Right hindlimb (tissue), 1 donor: ENCODE measurements at regions not wholly inside any gene's neighbourhood (a gene's known extent, or its start where the extent isn't known, plus 50 kb on each side); places are given as distances from the start of the nearest gene placed in this dataset.

Experiments used
- DNase-seq: peaks from one replicate; pipeline ENCODE4 v3.0.0-alpha.2; 2018

DNA sequence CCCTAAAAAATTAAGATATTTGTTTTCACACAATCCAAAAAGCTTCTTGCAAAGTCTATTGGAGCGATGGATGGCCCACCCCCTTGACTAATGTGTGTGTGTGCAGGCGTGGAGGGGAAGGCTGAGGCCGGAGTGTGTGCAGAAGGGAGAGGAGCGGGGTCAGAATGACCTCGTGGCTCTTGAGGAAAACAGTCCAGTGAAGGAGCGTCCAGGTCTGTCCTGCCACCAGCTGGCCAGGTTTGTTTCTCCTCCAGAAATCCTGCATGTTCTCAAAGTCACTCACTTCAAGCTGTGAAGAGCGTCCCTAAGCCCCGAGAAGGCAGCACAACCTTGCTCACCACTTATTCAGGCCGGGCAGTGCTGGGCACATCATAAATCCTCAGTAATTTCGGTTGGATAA lies 69.5 kb upstream of the SSX2IP start:
- no peak for DNase-seq

DNA sequence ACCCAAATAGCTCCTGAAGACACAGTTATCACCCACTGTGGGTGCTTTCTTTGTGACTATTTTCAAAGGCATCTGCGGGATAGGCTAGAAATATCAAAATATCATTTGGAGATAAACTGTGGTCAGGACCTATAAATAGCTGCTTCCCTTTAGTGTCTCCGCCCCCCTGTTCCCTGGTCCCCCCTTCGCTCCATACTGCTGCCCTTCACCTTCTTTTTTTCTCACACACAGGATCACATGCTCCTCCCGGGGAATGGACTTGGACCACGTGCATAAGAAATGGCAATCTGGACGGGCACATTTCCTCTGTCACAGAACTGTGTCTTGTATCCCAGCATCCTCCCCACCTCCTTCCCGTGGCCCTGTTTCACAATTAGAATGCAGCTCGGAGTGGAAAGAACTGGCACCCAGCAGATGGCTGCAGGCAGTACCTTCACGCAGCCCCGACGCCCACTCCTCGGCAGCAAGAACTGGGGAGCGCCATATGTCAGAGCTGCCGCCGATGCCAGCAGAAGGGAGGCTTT lies 68.8 kb upstream of the SSX2IP start:
- no peak for DNase-seq

DNA sequence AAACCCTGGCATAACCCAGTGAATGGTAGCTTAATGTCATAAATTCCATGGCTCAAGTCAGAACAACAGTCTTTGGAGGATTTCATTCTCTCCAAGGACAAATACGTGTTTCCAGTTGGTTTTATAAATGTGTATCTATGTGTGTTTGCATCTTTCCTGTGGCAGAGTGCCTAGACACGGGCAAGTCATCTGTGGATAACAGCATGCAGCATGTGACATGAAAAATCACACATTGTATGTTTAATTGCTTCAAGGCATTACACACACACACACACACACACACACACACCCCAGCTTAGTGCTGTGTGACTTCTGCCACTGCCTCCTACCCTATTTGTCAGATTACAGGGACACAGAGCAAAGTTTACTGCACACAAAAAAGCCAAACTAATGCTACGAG lies 68.2 kb upstream of the SSX2IP start:
- DNase-seq, result no peak

DNA sequence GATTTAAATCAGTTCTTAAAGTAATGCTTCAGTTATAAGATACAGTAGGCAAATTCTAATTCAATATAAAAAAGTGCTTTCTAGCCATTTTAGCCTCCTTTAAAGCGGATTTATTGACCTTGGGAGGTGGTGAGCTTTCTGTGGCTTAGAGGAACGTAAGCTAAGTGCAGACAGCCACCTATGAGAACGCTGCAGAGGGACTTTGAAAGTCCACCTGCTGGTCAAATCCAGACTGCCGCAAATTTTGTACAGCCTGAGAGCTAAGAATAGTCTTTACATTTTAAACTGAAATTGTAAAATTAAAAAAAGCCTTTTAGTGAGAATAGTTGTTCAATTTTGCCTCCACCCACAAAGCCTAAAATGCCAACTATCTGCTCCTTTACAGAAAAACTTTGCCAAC lies 67.0 kb upstream of the SSX2IP start:
- DNase-seq, result no peak

DNA sequence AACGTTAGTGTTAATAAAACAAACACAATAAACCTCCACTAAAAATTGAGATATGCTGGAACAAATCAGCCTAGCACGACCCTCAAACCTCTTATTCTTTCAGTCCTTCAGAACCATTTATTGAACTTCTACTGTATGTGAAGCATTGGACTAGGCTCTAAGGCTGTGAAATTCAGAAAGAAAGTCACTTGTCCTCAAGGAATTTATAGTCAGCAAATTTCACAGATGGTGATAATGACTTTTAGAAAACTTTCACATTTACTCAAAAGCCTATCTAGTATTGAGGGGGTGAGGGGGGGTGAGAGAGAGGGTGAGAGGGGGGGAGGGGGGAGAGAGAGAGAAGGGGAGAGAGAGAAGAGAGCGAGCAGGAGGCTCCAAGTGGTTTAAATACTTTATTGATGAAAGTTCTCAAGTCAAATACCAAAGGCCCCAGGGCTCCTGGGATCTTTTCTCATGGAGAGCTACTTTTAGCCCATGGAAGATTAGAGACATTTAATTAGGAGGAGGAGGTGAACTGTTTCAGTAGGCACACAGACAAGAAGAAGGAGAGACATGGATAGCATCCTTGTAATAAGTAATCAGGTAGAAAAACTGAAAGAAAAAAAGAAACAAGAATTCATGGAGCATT lies 66.3 kb upstream of the SSX2IP start:
- DNase-seq, result no peak

DNA sequence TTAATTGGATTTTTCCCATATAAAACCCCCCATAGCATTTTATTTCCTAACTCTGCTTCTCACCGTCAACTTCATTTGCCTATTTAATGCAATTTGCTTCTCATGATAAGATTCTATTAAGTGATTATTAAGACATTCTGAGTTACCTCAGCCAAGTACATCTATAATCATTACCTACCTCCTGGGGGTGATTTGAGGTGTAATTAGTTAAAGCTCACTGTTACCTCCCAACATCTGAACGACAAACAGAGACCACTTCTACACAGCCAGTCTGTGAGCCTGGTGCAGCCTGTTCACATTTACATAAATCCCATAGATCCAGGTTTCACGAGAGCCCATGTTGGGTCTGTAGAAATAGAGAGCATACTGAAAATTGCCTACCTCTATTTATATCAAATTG lies 65.7 kb upstream of the SSX2IP start:
- DNase-seq, result no peak

DNA sequence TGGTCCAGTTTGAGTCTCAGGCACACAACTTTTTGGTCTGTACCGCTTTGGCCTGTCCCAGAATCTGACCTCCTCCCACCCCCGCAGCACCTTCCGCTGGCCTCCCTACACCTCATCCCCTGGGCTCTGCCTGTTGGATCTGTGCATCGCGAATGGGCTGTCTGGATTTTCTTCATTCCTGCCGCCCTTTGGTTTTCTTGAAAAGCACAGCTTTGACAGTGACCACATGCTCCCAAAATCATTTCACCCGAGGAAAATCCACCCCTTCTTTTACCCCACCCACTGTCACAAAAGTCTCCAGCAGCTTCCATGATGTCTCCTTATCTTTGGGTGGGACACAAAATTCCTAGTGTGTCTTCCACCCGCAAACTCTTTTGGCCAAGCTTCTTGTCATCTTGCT lies 65.0 kb upstream of the SSX2IP start:
- no peak for DNase-seq

DNA sequence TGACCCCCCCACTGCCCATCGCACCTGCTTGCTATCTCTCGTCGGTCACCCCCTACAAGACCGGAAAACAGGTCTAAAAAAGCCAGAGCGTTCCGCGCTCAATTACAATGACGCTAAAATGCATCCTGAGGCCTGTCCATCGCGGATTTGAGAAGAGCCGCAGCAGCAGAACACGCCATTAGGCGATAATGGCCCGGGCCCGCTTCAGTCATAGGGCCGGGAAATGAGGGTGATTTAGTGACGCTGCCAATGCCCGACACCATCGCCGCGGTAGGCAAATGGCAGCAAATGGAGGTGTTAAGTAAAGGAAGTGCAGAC lies 64.1 kb upstream of the SSX2IP start:
- DNase-seq, result no peak

DNA sequence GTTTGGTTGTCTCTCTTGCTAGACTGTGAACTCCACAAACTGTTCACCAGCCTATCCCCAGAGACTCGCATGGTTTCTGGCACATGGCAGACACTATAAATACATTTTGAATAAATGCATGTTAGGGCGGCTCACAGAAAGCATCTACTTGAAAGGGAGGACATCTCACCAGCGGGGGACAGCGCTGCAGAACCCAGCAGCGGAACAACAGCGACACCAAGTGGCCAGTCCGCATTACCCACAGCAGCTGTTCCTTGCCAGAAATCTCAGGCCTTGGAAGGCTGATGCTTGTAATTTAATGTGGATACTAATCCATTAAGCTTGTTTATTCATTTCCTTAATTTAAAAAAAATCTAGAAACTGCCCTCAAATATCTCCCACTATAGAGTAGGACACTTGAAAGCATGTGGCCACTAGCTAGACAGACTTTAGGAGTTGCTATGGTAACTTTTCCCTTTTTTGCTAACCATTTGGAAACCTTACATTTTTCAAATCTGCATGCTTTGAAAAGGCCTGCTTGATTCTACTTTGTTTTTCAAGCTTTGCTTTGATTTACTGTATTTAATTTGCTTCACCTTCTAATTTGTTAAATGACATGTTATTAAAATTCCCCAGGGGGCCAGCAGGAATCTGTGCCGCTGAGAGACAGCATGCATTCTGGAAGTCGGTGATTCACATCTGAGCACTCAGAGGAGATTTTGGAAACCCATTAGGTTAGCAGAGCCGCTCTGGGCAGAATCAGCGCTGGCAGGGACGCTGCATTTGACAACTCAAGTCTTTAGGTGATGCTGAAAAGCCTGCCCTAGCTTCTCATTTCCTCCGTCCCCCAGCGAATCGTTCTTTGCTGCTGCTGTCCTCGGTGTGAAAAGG lies 63.5 kb upstream of the SSX2IP start:
- peak; percentile 79 for DNase-seq

DNA sequence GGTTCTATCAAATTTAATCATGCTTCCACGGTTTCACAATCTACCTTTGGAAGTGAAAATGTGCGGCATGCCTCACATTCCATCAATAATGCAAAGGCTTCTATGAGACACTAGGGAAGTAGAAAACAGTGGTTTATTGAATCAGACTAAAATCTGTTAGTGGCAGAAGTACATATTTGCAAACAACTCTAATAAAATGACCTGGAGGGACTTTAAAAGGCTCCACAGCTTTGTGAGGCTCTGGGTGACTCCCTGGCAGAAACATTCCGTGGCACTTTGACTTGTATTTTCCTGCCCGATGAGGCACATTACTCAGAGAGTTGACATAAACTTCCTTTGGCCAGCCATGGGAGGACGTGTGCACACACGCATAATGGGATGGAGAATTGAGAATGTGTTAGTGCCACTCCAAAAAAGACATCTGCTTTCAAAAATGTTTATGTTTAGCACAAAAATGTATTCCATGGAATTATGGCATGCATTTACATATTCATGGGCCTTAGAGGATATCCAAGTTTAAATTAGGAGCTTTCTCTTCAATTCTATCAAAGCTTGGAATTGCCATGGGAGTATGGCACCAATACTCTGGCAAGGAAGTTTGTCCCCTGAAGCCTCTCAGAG lies 60.0 kb upstream of the SSX2IP start:
- no peak for DNase-seq

DNA sequence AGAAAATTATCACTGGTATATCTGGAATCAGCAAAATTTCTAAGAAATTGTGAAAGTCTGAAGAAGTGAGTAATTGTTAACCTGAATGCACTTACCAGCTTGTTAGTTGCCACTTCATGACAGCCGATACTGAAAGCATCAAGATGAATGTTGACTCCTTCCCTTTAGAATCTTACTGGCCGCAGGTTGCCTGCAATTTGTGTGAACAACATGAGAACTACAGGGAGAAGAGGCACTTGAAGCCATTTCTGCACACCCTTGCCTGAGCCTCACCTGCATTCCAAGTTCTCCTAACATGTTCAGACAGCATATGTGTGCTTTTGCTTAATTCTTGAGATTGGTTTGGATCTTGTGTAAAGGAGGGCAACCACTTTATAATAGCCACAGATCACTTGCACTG lies 59.2 kb upstream of the SSX2IP start:
- DNase-seq, result no peak

DNA sequence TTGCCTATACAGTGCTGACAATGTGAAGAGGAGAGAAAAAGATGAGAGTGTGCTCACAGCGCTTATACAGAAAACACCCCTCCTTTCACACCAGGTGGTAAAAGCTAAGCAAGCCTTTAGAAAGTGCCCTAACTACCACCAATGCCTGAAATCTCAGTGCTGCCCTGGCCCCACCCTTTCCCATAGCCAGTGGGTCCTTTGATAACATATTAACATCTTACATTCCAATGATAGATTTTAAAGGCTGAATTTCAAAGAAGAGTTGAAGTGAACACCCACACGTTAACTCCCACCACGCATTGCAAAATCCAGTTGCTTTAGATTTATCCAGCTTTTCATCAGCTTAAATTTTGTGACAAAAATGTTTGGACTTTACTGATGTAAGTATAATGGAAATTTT lies 58.1 kb upstream of the SSX2IP start:
- DNase-seq, result no peak

DNA sequence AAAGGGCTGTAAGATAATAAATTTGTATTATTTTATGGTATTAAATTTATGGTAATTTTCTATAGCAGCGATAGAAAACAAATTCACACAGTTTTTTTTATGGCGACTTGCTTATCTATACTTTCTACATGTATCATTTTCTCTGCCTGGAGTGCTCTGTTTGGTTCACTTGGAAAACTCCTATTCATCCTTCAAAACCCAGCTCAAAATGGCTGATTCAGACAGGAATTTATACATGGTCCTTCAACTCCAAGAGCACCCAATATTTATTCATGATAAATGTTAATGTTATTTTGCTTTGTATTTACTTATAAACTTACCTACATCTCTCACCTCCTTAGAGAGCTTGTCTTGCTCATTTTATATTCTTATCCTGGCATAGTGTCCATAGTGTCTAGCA lies 55.6 kb upstream of the SSX2IP start:
- DNase-seq, result no peak

DNA sequence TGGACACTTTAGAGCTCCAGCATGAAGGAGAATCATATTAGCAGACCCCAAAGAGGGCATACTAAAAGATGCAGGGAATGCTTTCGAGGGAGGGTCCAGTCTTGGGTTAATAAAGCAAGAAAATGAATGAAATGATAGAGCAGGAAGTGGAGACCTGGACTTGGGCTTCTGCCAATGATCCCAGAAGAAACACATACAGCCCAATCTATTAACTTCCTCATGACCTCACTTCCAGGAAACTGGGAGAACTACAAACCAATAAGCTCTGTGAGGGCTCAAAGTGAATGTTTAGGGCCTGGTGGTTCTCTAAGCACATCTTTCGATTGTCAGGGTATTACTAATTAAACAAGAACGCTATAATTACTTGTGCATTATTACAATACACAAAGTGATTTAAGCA lies 53.6 kb upstream of the SSX2IP start:
- no peak for DNase-seq

DNA sequence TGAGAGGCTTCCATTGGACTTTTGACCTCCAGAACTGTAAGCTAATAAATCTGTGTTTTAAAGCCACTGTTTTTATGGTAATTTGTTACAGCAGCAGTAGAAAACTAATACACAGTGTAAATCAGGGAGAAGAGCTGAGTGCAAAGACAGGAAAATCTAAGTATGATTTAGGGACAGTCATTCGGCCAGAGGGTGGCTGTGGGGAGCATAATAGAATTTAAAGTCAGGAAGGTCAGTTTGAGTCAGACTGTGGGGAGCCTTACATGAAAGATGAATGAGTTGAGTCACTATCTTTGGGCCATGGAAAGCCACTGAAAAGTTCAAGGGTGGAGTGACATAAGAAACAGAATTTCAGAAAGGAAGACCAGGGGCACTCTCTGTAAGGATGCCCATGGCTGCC lies 52.4 kb upstream of the SSX2IP start:
- DNase-seq, result no peak

DNA sequence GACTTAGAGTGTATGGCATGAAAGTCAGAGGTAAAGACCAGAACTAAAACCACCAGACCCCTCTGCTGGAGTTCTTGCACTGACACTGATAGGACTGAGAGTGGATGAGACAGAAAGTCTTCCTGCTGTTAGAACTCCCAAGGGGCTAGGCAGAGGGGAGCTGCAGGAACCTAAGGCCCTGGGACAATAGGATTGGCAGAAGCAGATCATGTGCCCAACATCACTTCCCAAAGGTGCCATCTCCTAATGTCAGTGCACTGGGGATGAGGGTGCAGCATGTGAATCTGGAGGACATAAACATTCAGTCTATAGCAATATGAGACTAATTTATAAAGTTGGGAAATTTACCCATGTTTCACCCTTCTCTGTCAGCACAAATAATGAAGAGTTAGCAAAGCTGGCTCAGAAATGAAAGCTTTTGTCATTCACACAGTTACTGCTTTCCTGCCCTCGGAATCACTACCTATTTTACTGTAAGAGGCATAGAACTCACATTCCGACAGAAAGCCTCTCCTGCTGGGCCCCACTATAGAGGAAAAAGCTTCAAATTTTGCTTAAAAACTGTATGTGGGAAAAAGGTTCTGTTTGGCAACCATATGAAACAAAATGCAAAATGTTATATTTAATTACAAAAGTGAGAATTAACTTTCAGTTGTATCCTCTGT lies 49.9 kb upstream of the SSX2IP start:
- DNase-seq, result no peak
